Hepatocyte (in vitro differentiated cells): ENCODE measurements at regions not wholly inside any gene's neighbourhood (a gene's known extent, or its start where the extent isn't known, plus 50 kb on each side); places are given as distances from the start of the nearest gene placed in this dataset.

ENCODE experiments used
- DNase-seq: peaks from one replicate; pipeline ENCODE4 v3.0.0-alpha.2; 2016; ENCODE audit warnings: low spot score
- H2AFZ ChIP-seq: fragments of 200-600 bp; sonication (generic); 2 replicates; pipeline ENCODE4 v1.6.0; 2016; ENCODE audit warnings: antibody characterized with exemption, mild to moderate bottlenecking
- H3K27ac ChIP-seq: fragments of 200-600 bp; sonication (generic); 2 replicates; pipeline ENCODE4 v1.5.1; 2016; ENCODE audit warnings: mild to moderate bottlenecking
- H3K27me3 ChIP-seq: fragments of 200-600 bp; sonication (generic); 2 replicates; pipeline ENCODE4 v1.6.1; 2016
- H3K36me3 ChIP-seq: fragments of 200-600 bp; sonication (generic); replicated peaks from 2 replicates; pipeline ENCODE4 v1.5.1; 2016; ENCODE audit warnings: low read depth; ENCODE audit not compliant: insufficient read depth
- H3K4me1 ChIP-seq: fragments of 200-600 bp; sonication (generic); 2 replicates; pipeline ENCODE4 v1.5.1; 2016; ENCODE audit warnings: mild to moderate bottlenecking, moderate library complexity; ENCODE audit not compliant: insufficient read depth
- H3K4me2 ChIP-seq: fragments of 200-600 bp; sonication (generic); 2 replicates; pipeline ENCODE4 v1.6.0; 2016
- H3K4me3 ChIP-seq: fragments of 200-600 bp; sonication (generic); 2 replicates; pipeline ENCODE4 v1.5.1; 2016; ENCODE audit warnings: mild to moderate bottlenecking
- H3K79me2 ChIP-seq: fragments of 200-600 bp; sonication (generic); 2 replicates; pipeline ENCODE4 v1.6.0; 2017; ENCODE audit warnings: mild to moderate bottlenecking
- H3K9me2 ChIP-seq: fragments of 200-600 bp; sonication (generic); replicated peaks from 2 replicates; pipeline ENCODE4 v1.6.0; 2017; ENCODE audit warnings: mild to moderate bottlenecking; ENCODE audit not compliant: insufficient read depth
- H3K9me3 ChIP-seq: fragments of 200-600 bp; sonication (generic); 2 replicates; pipeline ENCODE4 v1.5.1; 2016; ENCODE audit warnings: low read depth, mild to moderate bottlenecking
- H4K20me1 ChIP-seq: fragments of 200-600 bp; sonication (generic); 2 replicates; pipeline ENCODE4 v1.6.0; 2016; ENCODE audit warnings: mild to moderate bottlenecking; ENCODE audit not compliant: insufficient read depth, poor library complexity, severe bottlenecking
- CTCF ChIP-seq: fragments of 200-600 bp; sonication (generic); IDR thresholded peaks from 2 replicates; pipeline ENCODE4 v1.5.1; 2016; ENCODE audit warnings: antibody characterized with exemption, mild to moderate bottlenecking; ENCODE audit not compliant: poor library complexity
- EZH2 ChIP-seq: fragments of 200-600 bp; sonication (generic); IDR thresholded peaks from 2 replicates; pipeline ENCODE4 v1.6.1; 2016; ENCODE audit warnings: antibody characterized with exemption, mild to moderate bottlenecking, borderline replicate concordance
- EZH2phosphoT487 ChIP-seq: fragments of 200-600 bp; sonication (generic); IDR thresholded peaks from one replicate; pipeline ENCODE4 v1.6.1; 2018; ENCODE audit warnings: antibody characterized with exemption, mild to moderate bottlenecking, low read depth, moderate library complexity; ENCODE audit not compliant: unreplicated experiment, severe bottlenecking
- WGBS: methylation state at CpG from one replicate; pipeline ENCODE4 v1.1.6; 2016; ENCODE audit warnings: low lambda C conversion rate; ENCODE audit errors: missing lambda C conversion rate; 5-methylcytosine and 5-hydroxymethylcytosine counted together

GRCh38 chr1:4595341-4596225 is 58.8 kb upstream of the AJAP1 start:
- DNase-seq: no peak
- TF ChIP-seq EZH2phosphoT487 (no peak), EZH2 (no peak), CTCF (no peak)

GRCh38 chr1:4596486-4596885 is 57.9 kb upstream of the AJAP1 start:
- H2AFZ ChIP-seq: no peak overlapping the region
- TF ChIP-seq EZH2 (no peak), EZH2phosphoT487 (no peak), CTCF (no peak)
- no peak overlapping the region for H3K27ac ChIP-seq
- no peaks in the 10 kb centered on the region for H3K27me3 ChIP-seq
- no peaks in the 10 kb centered on the region for H3K9me2 ChIP-seq
- H3K4me1 ChIP-seq: no peaks in the 10 kb centered on the region
- WGBS: 80% methylated on average over 8 of the region's 8 CpGs
- no peaks in the 10 kb centered on the region for H3K9me3 ChIP-seq
- no peaks in the 10 kb centered on the region for H3K36me3 ChIP-seq
- H3K4me2 ChIP-seq: no peak overlapping the region
- no peak overlapping the region for H3K4me3 ChIP-seq
- H4K20me1 ChIP-seq: no peaks in the 10 kb centered on the region
- DNase-seq: no peak
- no peaks in the 10 kb centered on the region for H3K79me2 ChIP-seq

More at GRCh38 chr1:4595341-4596225, 58.8 kb upstream of the AJAP1 start:
- no peaks in the 10 kb centered on the region for H3K4me1 ChIP-seq
- no peaks in the 10 kb centered on the region for H3K9me2 ChIP-seq
- H3K27ac ChIP-seq: no peak overlapping the region
- no peak overlapping the region for H3K4me2 ChIP-seq
- H3K79me2 ChIP-seq: no peaks in the 10 kb centered on the region
- H2AFZ ChIP-seq: no peak overlapping the region
- no peaks in the 10 kb centered on the region for H3K36me3 ChIP-seq
- H3K27me3 ChIP-seq: no peaks in the 10 kb centered on the region
- no peak overlapping the region for H3K4me3 ChIP-seq
- no peaks in the 10 kb centered on the region for H4K20me1 ChIP-seq
- 89% methylated on average over 17 of the region's 17 CpGs for WGBS
- no peaks in the 10 kb centered on the region for H3K9me3 ChIP-seq

GRCh38 chr1:4597020-4597419 is 57.4 kb upstream of the AJAP1 start:
- H2AFZ ChIP-seq: no peak overlapping the region
- H3K27ac ChIP-seq: no peak overlapping the region
- H3K27me3 ChIP-seq: no peaks in the 10 kb centered on the region
- no peaks in the 10 kb centered on the region for H3K9me2 ChIP-seq
- no peak overlapping the region for H3K4me2 ChIP-seq
- no peak overlapping the region for H3K4me3 ChIP-seq
- TF ChIP-seq CTCF (no peak), EZH2phosphoT487 (no peak), EZH2 (no peak)
- no peaks in the 10 kb centered on the region for H4K20me1 ChIP-seq
- WGBS: 77% methylated on average over 5 of the region's 5 CpGs
- DNase-seq: no peak
- no peaks in the 10 kb centered on the region for H3K36me3 ChIP-seq
- no peaks in the 10 kb centered on the region for H3K9me3 ChIP-seq
- H3K4me1 ChIP-seq: no peaks in the 10 kb centered on the region
- no peaks in the 10 kb centered on the region for H3K79me2 ChIP-seq
